Stimulated activated naive CD4-positive, alpha-beta T cell treated with Interleukin-2 at 50 U/mL for 16 hours (primary cell): ENCODE measurements at regions not wholly inside any gene's neighbourhood (a gene's known extent, or its start where the extent isn't known, plus 50 kb on each side); places are given as distances from the start of the nearest gene placed in this dataset.

Experiments
- DNase-seq: peaks from one replicate; lab custom pipeline; 2025; lab: John Stamatoyannopoulos, UW

DNA sequence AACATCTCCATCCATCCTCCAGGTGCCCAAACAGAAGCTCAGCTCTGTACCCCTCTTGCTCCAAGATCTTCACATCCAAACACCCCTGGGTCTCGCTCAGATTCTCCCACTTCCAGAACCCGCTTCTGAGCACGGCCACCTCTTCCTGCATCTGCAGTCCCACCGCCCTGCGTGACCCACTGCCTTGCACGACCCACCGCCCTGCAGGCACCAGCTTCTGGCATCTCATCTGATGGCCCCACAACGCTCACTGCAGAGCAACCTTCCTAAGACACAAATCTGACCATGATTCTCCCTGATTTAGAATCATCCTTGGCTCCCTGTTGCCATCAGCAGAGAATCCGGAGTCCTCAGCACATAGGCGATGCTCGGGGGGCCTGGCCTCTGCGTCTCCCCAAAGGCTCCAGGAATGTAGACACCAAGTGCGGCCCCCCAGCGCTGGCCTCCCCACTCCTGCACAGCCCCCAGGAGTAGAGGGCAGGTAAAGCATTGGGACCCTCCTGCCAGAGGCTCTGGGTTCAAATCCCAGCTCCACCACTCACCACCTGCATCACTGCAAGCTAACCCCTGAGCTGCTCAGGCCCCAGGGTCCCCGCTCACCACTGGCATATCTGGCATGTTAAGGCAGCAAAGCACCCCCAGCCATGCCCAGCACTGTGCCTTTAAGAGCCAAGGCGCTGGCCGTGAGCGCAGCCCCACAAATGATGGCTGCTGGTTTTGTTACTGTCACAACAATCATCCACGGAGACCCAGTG lies 459.3 kb downstream of the BRD1 start:
- no peak for DNase-seq

- DNase-seq, result no peak
These were observed 460.5 kb downstream of the BRD1 start for GRCh38 chr22:49367041-49367697.

- no peak for DNase-seq
These were observed 461.2 kb downstream of the BRD1 start for GRCh38 chr22:49366437-49366836.

- no peak for DNase-seq
These were observed 461.8 kb downstream of the BRD1 start for GRCh38 chr22:49365910-49366309.

DNA sequence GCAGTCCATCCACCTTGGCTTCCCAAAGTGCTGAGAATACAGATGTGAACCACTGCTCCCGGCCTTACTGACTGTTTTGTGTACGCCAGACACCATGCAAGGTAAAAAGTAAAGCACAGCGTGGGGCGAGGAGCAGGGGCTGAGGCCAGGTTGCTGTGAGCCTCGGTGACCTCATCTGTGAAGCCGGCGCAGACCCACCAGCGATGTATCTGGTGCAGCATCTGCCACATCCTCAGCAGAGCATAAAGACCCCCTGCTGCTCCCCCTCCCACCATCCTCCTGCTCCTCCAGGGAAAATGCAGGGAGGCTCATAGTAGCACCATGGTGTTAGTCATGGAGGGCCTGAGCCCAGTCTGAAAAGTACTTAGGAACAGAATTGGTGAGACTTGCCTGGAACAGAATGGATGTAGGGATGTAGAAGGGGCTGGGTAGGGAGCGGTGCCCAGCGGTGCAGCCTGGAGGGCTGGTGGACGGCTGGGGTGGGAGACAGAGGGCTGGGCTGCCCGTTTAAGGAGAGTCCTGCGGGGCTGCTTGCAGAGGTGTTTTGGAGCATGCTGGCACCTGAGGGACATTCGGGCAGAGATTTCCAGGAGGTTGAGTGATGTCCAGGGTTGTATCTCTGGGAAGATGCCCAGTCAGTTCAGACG lies 462.4 kb downstream of the BRD1 start:
- DNase-seq, result no peak

- no peak for DNase-seq
These were observed 463.3 kb downstream of the BRD1 start for GRCh38 chr22:49364398-49364797.

GRCh38 chr22:49363526-49364230 lies 464.0 kb downstream of the BRD1 start:
- no peak for DNase-seq

DNA sequence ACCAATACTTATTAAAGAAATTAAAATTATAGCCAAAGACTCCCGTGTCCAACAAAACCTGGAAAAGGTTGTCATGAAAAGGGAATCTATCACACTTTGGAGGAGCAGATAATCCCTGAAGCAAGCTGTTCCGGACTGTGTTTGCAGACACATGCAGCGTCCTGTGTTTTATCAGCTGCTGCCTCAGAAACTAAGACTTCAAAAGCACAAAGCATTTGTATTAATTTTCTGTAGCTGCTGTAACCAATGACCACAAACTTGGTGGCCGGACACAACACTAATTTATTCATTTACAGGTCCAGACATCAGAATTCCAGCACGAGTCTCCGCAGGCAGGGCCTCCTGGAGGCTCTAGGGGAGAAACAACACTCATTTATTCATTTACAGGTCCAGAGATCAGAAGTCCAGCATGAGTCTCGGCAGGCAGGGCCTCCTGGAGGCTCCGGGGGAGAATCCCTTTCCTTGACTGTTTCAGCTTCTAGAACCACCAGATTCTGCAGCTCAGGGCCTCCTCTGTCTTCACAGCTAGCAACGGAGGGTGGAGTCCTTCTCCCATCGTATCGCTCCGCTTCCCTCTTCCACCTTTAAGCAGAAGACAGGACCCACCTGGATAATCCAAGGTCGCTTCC lies 465.3 kb downstream of the BRD1 start:
- no peak for DNase-seq

GRCh38 chr22:49361164-49361563 lies 466.5 kb downstream of the BRD1 start:
- no peak for DNase-seq

DNA sequence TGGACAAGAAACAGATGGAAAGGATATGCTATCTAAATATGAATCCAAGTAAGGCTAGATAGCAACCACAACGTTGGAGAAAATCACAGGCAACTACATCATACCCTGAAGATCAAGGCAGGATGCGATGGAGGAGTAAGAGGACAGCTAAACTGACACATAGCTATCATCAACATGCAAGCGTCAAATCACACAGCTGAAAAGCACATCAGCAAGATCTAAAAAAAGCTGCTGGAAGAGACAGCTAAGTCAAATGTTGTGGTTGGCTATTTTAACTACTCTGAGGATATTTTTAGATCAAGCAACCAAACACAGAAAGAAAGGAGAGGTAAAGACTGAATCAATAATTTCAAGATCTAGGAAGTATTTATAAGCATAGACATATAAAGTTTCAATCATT lies 466.9 kb downstream of the BRD1 start:
- DNase-seq, result no peak

DNA sequence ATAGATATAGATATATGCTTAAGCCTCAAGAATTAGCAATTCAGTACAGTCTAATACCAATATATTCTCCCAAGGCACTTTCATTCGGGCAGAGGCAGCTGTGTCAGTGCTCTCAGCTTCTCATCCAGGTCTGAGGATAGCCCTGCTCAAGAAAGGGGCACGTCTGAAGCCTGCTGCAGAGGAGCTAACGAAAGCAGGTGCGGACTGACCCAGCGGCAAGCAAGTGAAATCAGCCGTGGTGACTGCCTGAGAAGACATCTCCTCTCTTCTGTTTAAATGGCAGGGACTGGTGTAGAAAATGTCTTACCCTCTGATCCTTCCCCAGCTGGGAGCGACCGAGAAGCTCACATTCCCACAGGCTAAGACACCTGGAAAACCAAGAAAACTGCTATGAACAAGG lies 468.6 kb downstream of the BRD1 start:
- no peak for DNase-seq

DNA sequence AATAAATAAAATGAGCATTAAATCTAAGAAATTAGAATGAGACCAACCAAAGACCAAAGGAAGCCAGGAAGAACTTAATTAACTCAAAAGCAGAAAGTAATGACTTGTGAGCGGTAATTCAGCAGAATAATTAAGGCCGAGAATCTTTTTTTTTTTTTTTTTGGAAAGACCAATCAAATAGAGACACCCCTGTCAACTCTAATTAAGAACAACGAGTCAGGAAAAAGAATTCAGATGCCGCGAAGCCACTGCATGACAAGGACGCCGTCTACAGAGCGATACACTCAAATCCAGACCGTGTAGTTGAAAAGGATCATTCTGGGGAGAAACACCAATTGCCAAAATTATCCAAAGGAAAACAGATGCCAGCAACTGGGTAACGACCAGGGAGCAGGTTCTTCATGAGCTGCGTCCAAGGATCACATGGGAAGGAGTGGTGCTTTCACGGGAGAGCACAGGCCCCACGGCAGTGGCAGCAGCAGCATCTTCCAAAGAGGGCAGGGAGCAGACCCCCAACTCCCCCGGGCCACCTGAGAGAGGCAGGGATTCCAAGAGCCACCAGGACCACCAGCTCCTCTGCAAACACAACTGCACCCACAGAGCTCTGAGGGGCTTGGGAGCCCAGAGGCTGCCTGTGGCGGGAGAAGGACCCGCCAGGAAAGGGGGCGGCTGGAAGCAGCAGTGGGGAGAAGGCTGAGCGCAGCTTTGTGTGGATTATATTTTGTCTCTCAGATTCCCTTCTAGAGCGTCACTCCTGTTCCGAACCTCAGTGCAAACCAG lies 469.8 kb downstream of the BRD1 start:
- no peak for DNase-seq

- no peak for DNase-seq
These were observed 471.2 kb downstream of the BRD1 start for GRCh38 chr22:49356428-49356827.

DNA sequence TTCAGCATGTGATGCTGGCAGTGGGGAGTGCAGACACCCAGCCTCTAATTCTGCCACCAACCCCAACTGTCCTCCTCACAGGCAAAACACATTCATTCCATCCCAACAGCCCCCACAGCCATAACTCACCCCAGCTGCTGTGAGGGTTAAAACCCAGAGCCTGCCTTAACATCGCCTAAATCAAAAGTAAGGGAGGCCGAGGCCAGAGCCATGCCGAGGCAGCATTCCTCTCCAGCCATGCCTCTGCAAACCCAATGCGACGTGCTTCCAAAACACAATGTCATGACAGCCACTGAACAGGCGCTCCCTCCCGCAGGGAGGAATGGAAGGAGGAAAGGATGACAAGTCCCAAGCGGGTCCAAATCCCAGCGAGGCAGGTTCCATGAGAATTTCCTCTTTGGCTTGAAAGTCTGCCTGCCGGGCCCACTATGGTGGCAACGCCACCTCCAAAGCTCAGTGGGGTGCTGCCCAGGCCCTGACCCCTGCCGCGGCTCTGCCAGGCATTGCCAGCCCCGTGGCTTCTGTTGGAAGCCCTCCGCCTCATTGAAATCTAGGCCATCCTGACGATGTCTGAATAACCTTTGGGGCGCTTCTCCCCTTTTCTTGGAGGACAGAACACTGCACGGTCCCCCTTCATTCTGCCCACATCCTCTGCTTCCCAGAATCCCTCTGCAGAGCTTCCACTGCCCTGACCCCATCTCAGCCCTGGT lies 472.3 kb downstream of the BRD1 start:
- no peak for DNase-seq

GRCh38 chr22:49354516-49355210 lies 473.0 kb downstream of the BRD1 start:
- no peak for DNase-seq

- DNase-seq, result no peak
These were observed 474.4 kb downstream of the BRD1 start for GRCh38 chr22:49353235-49353634.

- no peak for DNase-seq
These were observed 475.1 kb downstream of the BRD1 start for GRCh38 chr22:49352361-49353169.

DNA sequence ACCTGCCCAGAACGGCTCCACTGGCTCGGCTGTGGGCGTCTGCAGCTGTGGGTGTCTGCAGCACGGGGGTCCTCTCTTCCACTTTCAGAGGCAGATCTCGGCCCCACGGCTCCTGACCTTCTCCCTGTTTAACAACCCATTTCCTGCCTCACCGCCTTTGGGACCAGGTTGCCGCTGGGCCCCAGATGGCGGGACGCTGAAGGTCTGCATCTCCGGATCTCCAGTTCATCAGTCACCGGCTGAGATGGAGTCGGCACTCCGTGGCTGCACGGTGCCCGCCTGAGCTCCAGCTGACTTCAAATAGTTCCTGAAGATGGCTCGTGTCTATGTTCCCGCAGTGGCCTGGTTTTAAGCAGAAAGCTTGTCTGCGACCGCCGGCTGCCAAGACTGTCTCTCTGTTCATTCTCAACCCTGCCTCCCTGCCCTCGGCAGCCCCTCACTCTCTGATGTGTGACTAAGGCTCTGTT lies 475.9 kb downstream of the BRD1 start:
- DNase-seq, result no peak
